Natural killer cell (primary cell): ENCODE measurements at regions not wholly inside any gene's neighbourhood (a gene's known extent, or its start where the extent isn't known, plus 50 kb on each side); places are given as distances from the start of the nearest gene placed in this dataset.

Experiments
- ATAC-seq, 3 donors: fragments of 150-1000 bp in 2 of 3; fragments of 200-7000 bp in 1 of 3; cut with Tn5 transposase; 1 replicate in 1 of 3; 2 replicates in 2 of 3; pipeline ENCODE4 v1.10.0; 2021; ENCODE audit warnings: mild to moderate bottlenecking in 2 of 3, moderate library complexity in 2 of 3
- DNase-seq, 2 donors: peaks; one replicate each; pipeline versions ENCODE4 v3.0.0 to v3.0.0-alpha.2; 2013 to 2021; ENCODE audit warnings: mixed read lengths in 1 of 2
- H3K27ac ChIP-seq: one replicate; pipeline ENCODE4 v1.5.1; 2013; ENCODE audit warnings: mild to moderate bottlenecking, low read length
- H3K27me3 ChIP-seq: one replicate; pipeline ENCODE4 v1.6.1; 2013; ENCODE audit warnings: low read length; ENCODE audit not compliant: control insufficient read depth, insufficient read depth
- H3K36me3 ChIP-seq: one replicate; pipeline ENCODE4 v1.6.1; 2013; ENCODE audit warnings: low read length; ENCODE audit not compliant: control insufficient read depth, insufficient read depth
- H3K4me1 ChIP-seq: one replicate; pipeline ENCODE4 v1.6.1; 2013; ENCODE audit warnings: low read length; ENCODE audit not compliant: control insufficient read depth, insufficient read depth
- H3K4me3 ChIP-seq: one replicate; pipeline ENCODE4 v1.5.1; 2013; ENCODE audit warnings: low read length
- H3K9me3 ChIP-seq: one replicate; pipeline ENCODE4 v1.6.1; 2013; ENCODE audit warnings: low read length; ENCODE audit not compliant: control insufficient read depth, insufficient read depth
- H3K27ac Mint-ChIP-seq, 2 donors: one replicate each; pipeline ENCODE4 v1.8.0; 2022; ENCODE audit warnings: mild to moderate bottlenecking in 2 of 2, mixed read lengths in 2 of 2, moderate library complexity in 1 of 2
- H3K27me3 Mint-ChIP-seq, 2 donors: one replicate each; pipeline ENCODE4 v1.8.0; 2022; ENCODE audit warnings: low read depth in 2 of 2, mixed read lengths in 2 of 2
- H3K36me3 Mint-ChIP-seq: one replicate; pipeline ENCODE4 v1.8.0; 2022; ENCODE audit warnings: mixed read lengths
- H3K4me1 Mint-ChIP-seq, 2 donors: one replicate each; pipeline ENCODE4 v1.8.0; 2022; ENCODE audit warnings: mixed read lengths in 2 of 2
- H3K4me3 Mint-ChIP-seq: one replicate; pipeline ENCODE4 v1.8.0; 2022; ENCODE audit warnings: mild to moderate bottlenecking, moderate library complexity, mixed read lengths
- H3K9me3 Mint-ChIP-seq, 2 donors: one replicate each; pipeline ENCODE4 v1.8.0; 2022; ENCODE audit warnings: mixed read lengths in 2 of 2
- WGBS: methylation state at CpG from one replicate; pipeline ENCODE4 v1.1.7; 2013; ENCODE audit warnings: missing lambda C conversion rate; ENCODE audit not compliant: insufficient coverage; 5-methylcytosine and 5-hydroxymethylcytosine counted together
- intact Hi-C: fragments of 100-400 bp; cut with micrococcal nuclease; formaldehyde crosslinking; loops from one replicate; pipeline ENCODE4 v1.14.2; 2022
- TF ChIP-seq, protein P1 (sequence below): fragments of 200-600 bp; IDR thresholded peaks from one replicate; pipeline ENCODE4 v1.8.0; 2022; ENCODE audit warnings: antibody characterized with exemption

DNA sequence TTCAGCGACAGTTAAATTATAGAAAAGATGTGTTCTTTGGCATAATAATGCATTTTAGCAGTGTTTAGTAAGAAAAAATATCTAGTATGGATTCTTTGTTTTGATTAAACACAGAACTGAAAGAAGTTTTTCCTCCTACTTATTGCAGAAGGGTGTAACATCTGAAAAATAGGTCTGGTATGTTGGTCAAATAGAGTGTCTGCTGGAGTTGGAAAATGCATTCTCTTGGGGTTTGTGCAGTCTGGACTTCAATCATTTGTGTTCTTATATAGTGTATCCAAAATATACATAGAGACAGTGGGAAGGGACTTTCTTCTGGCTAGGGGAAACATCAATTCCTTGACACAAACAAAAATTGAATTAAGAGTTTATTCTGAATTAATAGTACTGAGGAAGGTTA is 132.4 kb upstream of the MAN1A1 start:
- no peak overlapping the region for H3K4me3 Mint-ChIP-seq
- no peaks in the 10 kb centered on the region for H3K36me3 Mint-ChIP-seq
- Histone ChIP-seq H3K9me3 (no peaks in the 10 kb centered on the region), H3K27me3 (no peaks in the 10 kb centered on the region), H3K27ac (no peak overlapping the region), H3K4me3 (no peak overlapping the region), H3K36me3 (no peaks in the 10 kb centered on the region), H3K4me1 (no peaks in the 10 kb centered on the region)
- DNase-seq (no peak), ATAC-seq (no peak)
- no peaks in the 10 kb centered on the region for H3K4me1 Mint-ChIP-seq
- intact Hi-C loops: no loop called here
- H3K9me3 Mint-ChIP-seq: no peaks in the 10 kb centered on the region
- H3K27me3 Mint-ChIP-seq: no peaks in the 10 kb centered on the region
- TF ChIP-seq, protein P1, sequence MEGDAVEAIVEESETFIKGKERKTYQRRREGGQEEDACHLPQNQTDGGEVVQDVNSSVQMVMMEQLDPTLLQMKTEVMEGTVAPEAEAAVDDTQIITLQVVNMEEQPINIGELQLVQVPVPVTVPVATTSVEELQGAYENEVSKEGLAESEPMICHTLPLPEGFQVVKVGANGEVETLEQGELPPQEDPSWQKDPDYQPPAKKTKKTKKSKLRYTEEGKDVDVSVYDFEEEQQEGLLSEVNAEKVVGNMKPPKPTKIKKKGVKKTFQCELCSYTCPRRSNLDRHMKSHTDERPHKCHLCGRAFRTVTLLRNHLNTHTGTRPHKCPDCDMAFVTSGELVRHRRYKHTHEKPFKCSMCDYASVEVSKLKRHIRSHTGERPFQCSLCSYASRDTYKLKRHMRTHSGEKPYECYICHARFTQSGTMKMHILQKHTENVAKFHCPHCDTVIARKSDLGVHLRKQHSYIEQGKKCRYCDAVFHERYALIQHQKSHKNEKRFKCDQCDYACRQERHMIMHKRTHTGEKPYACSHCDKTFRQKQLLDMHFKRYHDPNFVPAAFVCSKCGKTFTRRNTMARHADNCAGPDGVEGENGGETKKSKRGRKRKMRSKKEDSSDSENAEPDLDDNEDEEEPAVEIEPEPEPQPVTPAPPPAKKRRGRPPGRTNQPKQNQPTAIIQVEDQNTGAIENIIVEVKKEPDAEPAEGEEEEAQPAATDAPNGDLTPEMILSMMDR: no peak
- WGBS: 100% methylated on average over 1 of the region's 1 CpG
- H3K27ac Mint-ChIP-seq: no peak overlapping the region

DNA sequence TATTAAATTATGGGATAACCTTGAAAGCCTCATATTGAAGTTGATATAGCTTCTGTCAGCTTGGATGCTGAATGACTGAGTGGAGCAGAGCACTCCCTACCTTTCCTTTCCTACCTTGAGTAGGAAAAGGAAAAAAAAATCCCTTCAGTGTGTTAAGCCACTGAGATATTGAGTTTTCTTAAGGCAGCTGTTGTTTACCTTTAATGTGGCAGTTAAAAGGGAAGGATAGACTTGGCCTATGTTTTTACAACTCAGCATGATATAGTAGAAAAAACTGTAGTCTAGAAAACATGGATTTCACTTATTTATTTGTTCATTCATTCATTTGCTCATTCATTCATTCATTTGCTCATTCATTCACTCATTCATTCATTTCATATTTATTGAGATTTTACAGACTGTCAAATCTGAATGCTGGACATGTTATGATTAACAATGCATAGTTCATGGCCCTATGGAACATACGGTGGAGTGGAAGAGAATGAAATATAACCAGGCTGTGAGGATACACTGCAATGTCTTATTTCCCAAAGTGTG is 131.5 kb upstream of the MAN1A1 start:
- no peaks in the 10 kb centered on the region for H3K36me3 Mint-ChIP-seq
- Histone ChIP-seq H3K4me3 (no peak overlapping the region), H3K27ac (no peak overlapping the region), H3K36me3 (no peaks in the 10 kb centered on the region), H3K4me1 (no peaks in the 10 kb centered on the region), H3K27me3 (no peaks in the 10 kb centered on the region), H3K9me3 (no peaks in the 10 kb centered on the region)
- ATAC-seq: no peak
- no peaks in the 10 kb centered on the region for H3K27me3 Mint-ChIP-seq
- H3K4me1 Mint-ChIP-seq: peaks cover 0 to 5% of the 10 kb centered on the region in 2 donors
- 95% methylated on average over 1 of the region's 1 CpG for WGBS
- H3K9me3 Mint-ChIP-seq: no peaks in the 10 kb centered on the region
- H3K4me3 Mint-ChIP-seq: no peak overlapping the region
- H3K27ac Mint-ChIP-seq: no peak overlapping the region
- intact Hi-C loops: no loop called here
- TF ChIP-seq, protein P1: no peak
- no peak for DNase-seq

- Histone ChIP-seq H3K27ac (no peak overlapping the region), H3K36me3 (no peaks in the 10 kb centered on the region), H3K4me3 (no peak overlapping the region), H3K27me3 (no peaks in the 10 kb centered on the region), H3K9me3 (no peaks in the 10 kb centered on the region), H3K4me1 (no peaks in the 10 kb centered on the region)
- no peaks in the 10 kb centered on the region for H3K9me3 Mint-ChIP-seq
- H3K4me1 Mint-ChIP-seq: peaks cover 0 to 5% of the 10 kb centered on the region in 2 donors
- H3K27ac Mint-ChIP-seq: no peak overlapping the region
- DNase-seq (no peak), ATAC-seq (no peak)
- TF ChIP-seq, protein P1: no peak
- intact Hi-C loops: no loop called here
- H3K4me3 Mint-ChIP-seq: no peak overlapping the region
- no peaks in the 10 kb centered on the region for H3K36me3 Mint-ChIP-seq
- 80% methylated on average over 2 of the region's 2 CpGs for WGBS
- no peaks in the 10 kb centered on the region for H3K27me3 Mint-ChIP-seq
Measured at GRCh38 chr6:119479860-119480655, 130.5 kb upstream of the MAN1A1 start.
